ENCODE measurements at regions not wholly inside any gene's neighbourhood (a gene's known extent, or its start where the extent isn't known, plus 50 kb on each side); places are given as distances from the start of the nearest gene placed in this dataset.
A peak's percentile ranks its signal among the peaks of the same experiment; 100 is the strongest.

DNA sequence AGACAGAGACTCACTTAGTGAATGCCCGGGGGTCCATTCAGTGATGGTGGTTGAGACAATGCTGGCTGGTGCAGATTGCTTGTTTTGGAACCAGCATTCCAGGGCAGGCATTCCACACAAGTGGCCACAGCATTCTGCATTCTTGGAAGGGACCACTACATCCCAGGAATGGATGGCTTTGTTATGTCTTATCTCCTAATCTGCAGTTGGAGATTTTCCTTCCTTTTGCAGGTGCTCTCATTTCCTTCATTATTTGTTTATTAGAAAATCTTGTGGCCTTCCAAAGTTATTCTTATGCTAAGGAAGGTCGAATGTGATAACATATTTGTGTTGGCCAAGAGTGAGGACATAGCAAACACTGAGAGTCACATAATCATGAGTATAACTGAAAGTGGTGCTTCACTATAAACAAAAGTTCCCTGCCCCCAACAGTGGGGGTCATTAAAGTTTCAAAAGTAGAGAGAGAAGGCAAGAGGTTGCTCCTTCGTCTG lies 66.0 kb downstream of the BMP4 start:
- H3K27me3 ChIP-seq (ENCODE audit: control insufficient read depth, insufficient read depth, low read length, poor library complexity, severe bottlenecking) = no peaks in the 10 kb centered on the region
- H3K27ac Mint-ChIP-seq = no peak overlapping the region
- peak; percentile 79 for DNase-seq

GRCh38 chr14:53888535-53889386 lies 67.9 kb downstream of the BMP4 start:
- Histone ChIP-seq H3K36me3 (ENCODE audit: control insufficient read depth, insufficient read depth, low read length) (no peaks in the 10 kb centered on the region), H3K4me3 (ENCODE audit: low read length) (no peak overlapping the region), H3K27me3 (ENCODE audit: control insufficient read depth, insufficient read depth, low read length, poor library complexity, severe bottlenecking) (no peaks in the 10 kb centered on the region), H3K9me3 (ENCODE audit: control insufficient read depth, low read length) (no peaks in the 10 kb centered on the region), H3K4me1 (ENCODE audit: control insufficient read depth, insufficient read depth, low read length) (peaks cover 7% of the 10 kb centered on the region), H3K9ac (ENCODE audit: extremely low read depth, low read length, poor library complexity, severe bottlenecking) (no peak overlapping the region), H3K27ac (ENCODE audit: low read depth, low read length) (no peak overlapping the region)
- DNase-seq = no peak
- WGBS, 2 experiments (ENCODE audit: insufficient coverage in 1 of 2, insufficient read length in 1 of 2) = 99 to 100% methylated on average over 2 to 3 of the region's 3 CpGs
- no peaks in the 10 kb centered on the region for H3K27me3 Mint-ChIP-seq (ENCODE audit: insufficient read depth)
- H3K4me1 Mint-ChIP-seq = peaks cover 10% of the 10 kb centered on the region
- TF ChIP-seq, protein P1, sequence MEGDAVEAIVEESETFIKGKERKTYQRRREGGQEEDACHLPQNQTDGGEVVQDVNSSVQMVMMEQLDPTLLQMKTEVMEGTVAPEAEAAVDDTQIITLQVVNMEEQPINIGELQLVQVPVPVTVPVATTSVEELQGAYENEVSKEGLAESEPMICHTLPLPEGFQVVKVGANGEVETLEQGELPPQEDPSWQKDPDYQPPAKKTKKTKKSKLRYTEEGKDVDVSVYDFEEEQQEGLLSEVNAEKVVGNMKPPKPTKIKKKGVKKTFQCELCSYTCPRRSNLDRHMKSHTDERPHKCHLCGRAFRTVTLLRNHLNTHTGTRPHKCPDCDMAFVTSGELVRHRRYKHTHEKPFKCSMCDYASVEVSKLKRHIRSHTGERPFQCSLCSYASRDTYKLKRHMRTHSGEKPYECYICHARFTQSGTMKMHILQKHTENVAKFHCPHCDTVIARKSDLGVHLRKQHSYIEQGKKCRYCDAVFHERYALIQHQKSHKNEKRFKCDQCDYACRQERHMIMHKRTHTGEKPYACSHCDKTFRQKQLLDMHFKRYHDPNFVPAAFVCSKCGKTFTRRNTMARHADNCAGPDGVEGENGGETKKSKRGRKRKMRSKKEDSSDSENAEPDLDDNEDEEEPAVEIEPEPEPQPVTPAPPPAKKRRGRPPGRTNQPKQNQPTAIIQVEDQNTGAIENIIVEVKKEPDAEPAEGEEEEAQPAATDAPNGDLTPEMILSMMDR (conservative IDR thresholded peaks at IDR 0.05) = no peak
- H3K9me3 Mint-ChIP-seq = no peaks in the 10 kb centered on the region
- no peaks in the 10 kb centered on the region for H3K36me3 Mint-ChIP-seq (ENCODE audit: low read depth)
- H3K4me3 Mint-ChIP-seq = no peak overlapping the region
- H3K27ac Mint-ChIP-seq = no peak overlapping the region

More for the DNA sequence above, 66.0 kb downstream of the BMP4 start:
- Mint-ChIP-seq H3K4me3 (no peak overlapping the region), H3K4me1 (peaks cover 10% of the 10 kb centered on the region), H3K9me3 (no peaks in the 10 kb centered on the region), H3K36me3 (ENCODE audit: low read depth) (no peaks in the 10 kb centered on the region), H3K27me3 (ENCODE audit: insufficient read depth) (peaks cover 4% of the 10 kb centered on the region)
- Histone ChIP-seq H3K4me1 (ENCODE audit: control insufficient read depth, insufficient read depth, low read length) (peaks cover 7% of the 10 kb centered on the region), H3K27ac (ENCODE audit: low read depth, low read length) (no peak overlapping the region), H3K4me3 (ENCODE audit: low read length) (no peak overlapping the region), H3K9ac (ENCODE audit: extremely low read depth, low read length, poor library complexity, severe bottlenecking) (no peak overlapping the region), H3K9me3 (ENCODE audit: control insufficient read depth, low read length) (no peaks in the 10 kb centered on the region), H3K36me3 (ENCODE audit: control insufficient read depth, insufficient read depth, low read length) (no peaks in the 10 kb centered on the region)
- WGBS, 2 experiments (ENCODE audit: insufficient coverage in 1 of 2, insufficient read length in 1 of 2) = 58 to 62% methylated on average over 3 of the region's 3 CpGs
- TF ChIP-seq, protein P1 (conservative IDR thresholded peaks at IDR 0.05) = no peak

DNA sequence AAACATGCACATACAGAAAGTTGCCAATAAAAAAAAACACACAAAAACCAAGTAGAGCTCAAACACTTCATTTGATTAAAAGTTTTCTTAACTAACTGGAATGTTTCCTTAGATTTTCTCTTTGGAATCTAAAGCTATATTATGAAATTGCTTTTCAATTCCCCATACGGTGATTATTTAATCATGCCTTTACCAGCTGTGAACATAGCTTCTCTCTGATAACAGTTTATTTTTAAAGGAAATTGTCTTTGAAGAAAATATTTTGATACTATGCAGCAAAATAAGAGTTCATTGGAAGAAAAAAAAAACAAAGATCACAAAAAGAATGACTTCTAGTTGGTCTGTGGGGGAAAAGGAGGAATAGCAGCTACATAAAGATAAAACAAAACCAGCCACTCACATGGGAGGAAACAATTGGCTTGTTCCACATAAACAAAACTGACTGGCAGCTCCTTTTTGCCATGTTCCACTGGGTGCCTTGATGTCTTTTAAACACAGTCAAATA lies 71.4 kb downstream of the BMP4 start:
- 92% methylated on average over 1 of the region's 1 CpG; no CpG with 5 or more reads in 1 of the 2 experiments for WGBS, 2 experiments (ENCODE audit: insufficient coverage in 1 of 2, insufficient read length in 1 of 2)
- H3K27ac ChIP-seq (ENCODE audit: low read depth, low read length) = no peak overlapping the region
- H3K27me3 Mint-ChIP-seq (ENCODE audit: insufficient read depth) = no peaks in the 10 kb centered on the region
- H3K9ac ChIP-seq (ENCODE audit: extremely low read depth, low read length, poor library complexity, severe bottlenecking) = no peak overlapping the region
- H3K4me3 Mint-ChIP-seq = no peak overlapping the region
- TF ChIP-seq, protein P1 (conservative IDR thresholded peaks at IDR 0.05) = no peak
- H3K9me3 Mint-ChIP-seq = no peaks in the 10 kb centered on the region
- no peak for DNase-seq
- H3K4me1 Mint-ChIP-seq = peaks cover under 1% of the 10 kb centered on the region
- H3K36me3 ChIP-seq (ENCODE audit: control insufficient read depth, insufficient read depth, low read length) = no peaks in the 10 kb centered on the region
- H3K4me3 ChIP-seq (ENCODE audit: low read length) = no peak overlapping the region
- no peaks in the 10 kb centered on the region for H3K27me3 ChIP-seq (ENCODE audit: control insufficient read depth, insufficient read depth, low read length, poor library complexity, severe bottlenecking)
- H3K27ac Mint-ChIP-seq = no peak overlapping the region
- H3K9me3 ChIP-seq (ENCODE audit: control insufficient read depth, low read length) = no peaks in the 10 kb centered on the region
- H3K36me3 Mint-ChIP-seq (ENCODE audit: low read depth) = no peaks in the 10 kb centered on the region
- no peaks in the 10 kb centered on the region for H3K4me1 ChIP-seq (ENCODE audit: control insufficient read depth, insufficient read depth, low read length)
